Keratinocyte (primary cell): ENCODE measurements at regions not wholly inside any gene's neighbourhood (a gene's known extent, or its start where the extent isn't known, plus 50 kb on each side); places are given as distances from the start of the nearest gene placed in this dataset.

Experiments
- DNase-seq: peaks from one replicate; pipeline ENCODE4 v3.0.0-alpha.2; 2011; ENCODE audit warnings: low read depth, missing footprints, low spot score
- FAIRE-seq: peaks from 2 replicates; lab custom pipeline; 2011; peaks lifted over from hg19 to GRCh38; lab: Jason Lieb, UNC
- H2AFZ ChIP-seq: 2 replicates; pipeline ENCODE4 v1.6.0; 2012; ENCODE audit warnings: low read length, control low read depth, inconsistent platforms; ENCODE audit not compliant: control insufficient read depth
- H3K27ac ChIP-seq: 2 replicates; pipeline ENCODE4 v1.5.1; 2011; ENCODE audit warnings: low read length; ENCODE audit not compliant: control insufficient read depth, insufficient read depth
- H3K27me3 ChIP-seq: 3 replicates; pipeline ENCODE4 v1.6.0; 2011; ENCODE audit warnings: low read length; ENCODE audit not compliant: control insufficient read depth, insufficient read depth; ENCODE audit errors: extremely low read depth
- H3K36me3 ChIP-seq, 2 experiments: 2 replicates in 1 of 2; 3 replicates in 1 of 2; pipeline ENCODE4 v1.5.1; 2011; ENCODE audit warnings: low read length in 2 of 2, mild to moderate bottlenecking in 1 of 2; ENCODE audit not compliant: control insufficient read depth in 2 of 2, insufficient read depth in 2 of 2; ENCODE audit errors: extremely low read depth in 1 of 2
- H3K4me1 ChIP-seq: 3 replicates; pipeline ENCODE4 v1.5.1; 2011; ENCODE audit warnings: low read length; ENCODE audit not compliant: control insufficient read depth, insufficient read depth; ENCODE audit errors: extremely low read depth
- H3K4me2 ChIP-seq: 3 replicates; pipeline ENCODE4 v1.6.0; 2011; ENCODE audit warnings: low read depth, low read length; ENCODE audit not compliant: control insufficient read depth, insufficient read depth; ENCODE audit errors: extremely low read depth
- H3K4me3 ChIP-seq, 3 experiments: fragments of 200-600 bp in 1 of 3; sonication (generic) in 1 of 3; 2 replicates in 2 of 3; 3 replicates in 1 of 3; pipeline ENCODE4 v1.5.1; 2011 to 2016; ENCODE audit warnings: low read length in 3 of 3, mild to moderate bottlenecking in 3 of 3, control low read depth in 2 of 3, inconsistent platforms in 1 of 3, low read depth in 1 of 3, mixed read lengths in 1 of 3, mixed run types in 1 of 3, moderate library complexity in 1 of 3; ENCODE audit not compliant: control insufficient read depth in 2 of 3, insufficient read depth in 2 of 3; ENCODE audit errors: extremely low read depth in 1 of 3
- H3K79me2 ChIP-seq: 2 replicates; pipeline ENCODE4 v1.6.0; 2012; ENCODE audit warnings: low read length; ENCODE audit not compliant: control insufficient read depth, insufficient read depth
- H3K9ac ChIP-seq: 3 replicates; pipeline ENCODE4 v1.6.0; 2011; ENCODE audit warnings: low read length; ENCODE audit not compliant: control insufficient read depth, insufficient read depth; ENCODE audit errors: extremely low read depth
- H3K9me1 ChIP-seq: 3 replicates; pipeline ENCODE4 v1.6.0; 2011; ENCODE audit warnings: low read length; ENCODE audit not compliant: control insufficient read depth, insufficient read depth; ENCODE audit errors: extremely low read depth
- H3K9me3 ChIP-seq: 2 replicates; pipeline ENCODE4 v1.5.1; 2012; ENCODE audit warnings: low read depth, low read length; ENCODE audit not compliant: control insufficient read depth
- H4K20me1 ChIP-seq: 3 replicates; pipeline ENCODE4 v1.6.0; 2011; ENCODE audit warnings: low read length; ENCODE audit not compliant: control insufficient read depth, insufficient read depth; ENCODE audit errors: extremely low read depth
- EZH2 ChIP-seq: IDR thresholded peaks from one replicate; pipeline ENCODE4 v1.6.1; 2012; ENCODE audit warnings: inconsistent platforms, mild to moderate bottlenecking, low read length, moderate library complexity
- dilution Hi-C: fragments of 300-500 bp; cut with MboI; formaldehyde crosslinking; loops from one replicate; pipeline ENCODE4 v1.7.0; 2020; ENCODE audit warnings: low sequenced_read_pairs; ENCODE audit not compliant: extremely low pct_ligation_motif_present
- TF ChIP-seq, protein P1 (sequence below), 3 experiments: IDR thresholded peaks in 1 of 3; conservative IDR thresholded peaks in 1 of 3; optimal IDR thresholded peaks in 1 of 3; 2 replicates in 2 of 3; 3 replicates in 1 of 3; pipeline versions ENCODE3 to v1.5.1; 2011; ENCODE audit warnings: low read length in 3 of 3, mild to moderate bottlenecking in 3 of 3, moderate library complexity in 2 of 3, control low read depth in 1 of 3, inconsistent platforms in 1 of 3; ENCODE audit not compliant: insufficient read depth in 2 of 3; ENCODE audit errors: extremely low read depth in 1 of 3

- H3K9me1 ChIP-seq = no peaks in the 10 kb centered on the region
- no peaks in the 10 kb centered on the region for H3K27me3 ChIP-seq
- no peak overlapping the region for H3K4me2 ChIP-seq
- no peak overlapping the region for H2AFZ ChIP-seq
- FAIRE-seq = no peak
- no peak for DNase-seq
- H3K27ac ChIP-seq = no peak overlapping the region
- H3K9ac ChIP-seq = no peak overlapping the region
- H3K9me3 ChIP-seq = no peaks in the 10 kb centered on the region
- H3K79me2 ChIP-seq = no peaks in the 10 kb centered on the region
- dilution Hi-C loops = no loop called here
- H4K20me1 ChIP-seq = no peaks in the 10 kb centered on the region
- no peaks in the 10 kb centered on the region for H3K36me3 ChIP-seq
- no peak overlapping the region for H3K4me3 ChIP-seq
- H3K4me1 ChIP-seq = no peaks in the 10 kb centered on the region
- no peak for TF ChIP-seq EZH2
- TF ChIP-seq, protein P1, sequence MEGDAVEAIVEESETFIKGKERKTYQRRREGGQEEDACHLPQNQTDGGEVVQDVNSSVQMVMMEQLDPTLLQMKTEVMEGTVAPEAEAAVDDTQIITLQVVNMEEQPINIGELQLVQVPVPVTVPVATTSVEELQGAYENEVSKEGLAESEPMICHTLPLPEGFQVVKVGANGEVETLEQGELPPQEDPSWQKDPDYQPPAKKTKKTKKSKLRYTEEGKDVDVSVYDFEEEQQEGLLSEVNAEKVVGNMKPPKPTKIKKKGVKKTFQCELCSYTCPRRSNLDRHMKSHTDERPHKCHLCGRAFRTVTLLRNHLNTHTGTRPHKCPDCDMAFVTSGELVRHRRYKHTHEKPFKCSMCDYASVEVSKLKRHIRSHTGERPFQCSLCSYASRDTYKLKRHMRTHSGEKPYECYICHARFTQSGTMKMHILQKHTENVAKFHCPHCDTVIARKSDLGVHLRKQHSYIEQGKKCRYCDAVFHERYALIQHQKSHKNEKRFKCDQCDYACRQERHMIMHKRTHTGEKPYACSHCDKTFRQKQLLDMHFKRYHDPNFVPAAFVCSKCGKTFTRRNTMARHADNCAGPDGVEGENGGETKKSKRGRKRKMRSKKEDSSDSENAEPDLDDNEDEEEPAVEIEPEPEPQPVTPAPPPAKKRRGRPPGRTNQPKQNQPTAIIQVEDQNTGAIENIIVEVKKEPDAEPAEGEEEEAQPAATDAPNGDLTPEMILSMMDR (optimal IDR thresholded peaks at IDR 0.05 in 1 of 3, IDR thresholded peaks at IDR 0.05 in 1 of 3, conservative IDR thresholded peaks at IDR 0.05 in 1 of 3; ENCODE audit: extremely low read depth in 1 of 3, insufficient read depth in 2 of 3, low read length in 3 of 3) = no peak
Observed at GRCh38 chr10:36677431-36677768, 448.0 kb upstream of the ANKRD30A start.

DNA sequence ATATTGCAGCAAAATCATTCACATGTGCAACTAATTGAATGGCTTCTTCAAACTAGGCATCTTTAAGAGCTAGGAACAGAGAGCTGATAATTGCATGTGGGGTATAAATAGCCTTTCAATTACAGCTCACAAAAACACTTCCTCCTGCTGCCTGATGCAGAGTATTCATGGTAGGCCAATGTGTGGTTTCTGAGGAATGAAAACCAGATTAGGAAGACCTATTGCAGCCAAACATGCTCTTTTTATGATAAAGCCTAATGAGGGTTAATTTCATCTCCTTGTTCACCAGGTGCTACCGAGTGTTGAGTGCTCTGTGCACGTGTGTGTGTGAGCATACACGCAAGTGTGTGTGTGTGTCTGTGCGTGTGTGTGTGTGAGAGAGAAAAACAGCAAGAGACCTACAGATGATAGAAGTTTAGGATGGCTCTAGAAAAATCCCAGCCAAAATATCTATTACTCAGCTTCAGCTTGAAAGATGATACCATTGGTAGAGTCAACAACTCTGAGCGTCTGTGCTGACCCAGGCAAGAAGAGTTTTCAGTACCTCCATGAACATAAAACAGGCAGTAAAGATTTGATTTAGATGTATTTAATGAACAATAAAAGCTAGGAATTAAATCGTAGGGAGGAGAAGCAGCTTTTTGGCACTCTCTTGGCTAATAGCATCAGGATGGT lies 448.5 kb upstream of the ANKRD30A start:
- Histone ChIP-seq H3K4me2 (no peak overlapping the region), H2AFZ (no peak overlapping the region), H3K79me2 (no peaks in the 10 kb centered on the region), H3K9me1 (no peaks in the 10 kb centered on the region), H3K27me3 (no peaks in the 10 kb centered on the region), H3K9ac (no peak overlapping the region), H3K27ac (no peak overlapping the region), H3K4me1 (no peaks in the 10 kb centered on the region), H3K9me3 (no peaks in the 10 kb centered on the region), H3K36me3 (no peaks in the 10 kb centered on the region), H3K4me3 (no peak overlapping the region), H4K20me1 (no peaks in the 10 kb centered on the region)
- no peak for DNase-seq
- FAIRE-seq = no peak
- TF ChIP-seq, protein P1 (optimal IDR thresholded peaks at IDR 0.05 in 1 of 3, IDR thresholded peaks at IDR 0.05 in 1 of 3, conservative IDR thresholded peaks at IDR 0.05 in 1 of 3; ENCODE audit: extremely low read depth in 1 of 3, insufficient read depth in 2 of 3, low read length in 3 of 3) = no peak
- no peak for TF ChIP-seq EZH2
- dilution Hi-C loops = no loop called here
